GM23338 (cell line): ENCODE measurements at regions not wholly inside any gene's neighbourhood (a gene's known extent, or its start where the extent isn't known, plus 50 kb on each side); places are given as distances from the start of the nearest gene placed in this dataset.

Experiments
- ATAC-seq: fragments of 200-7000 bp; cut with Tn5 transposase; 3 replicates; pipeline ENCODE4 v1.9.1; 2020
- DNase-seq: peaks from one replicate; pipeline ENCODE4 v3.0.0-alpha.2; 2015; ENCODE audit warnings: low spot score
- H2AFZ ChIP-seq: fragments of 200-600 bp; sonication (generic); 2 replicates; pipeline ENCODE4 v1.8.0; 2016; ENCODE audit warnings: antibody characterized with exemption, mild to moderate bottlenecking, moderate library complexity
- H3F3A ChIP-seq: fragments of 200-600 bp; sonication (generic); replicated peaks from 2 replicates; pipeline ENCODE4 v1.8.0; 2017; ENCODE audit warnings: antibody characterized with exemption, mixed run types, low read depth
- H3K27ac ChIP-seq: fragments of 200-600 bp; sonication (generic); 2 replicates; pipeline ENCODE4 v1.6.1; 2016; ENCODE audit warnings: low read depth
- H3K27me3 ChIP-seq: fragments of 200-600 bp; sonication (generic); 2 replicates; pipeline ENCODE4 v1.8.0; 2016; ENCODE audit warnings: mild to moderate bottlenecking, mixed run types, moderate library complexity; ENCODE audit not compliant: insufficient read depth
- H3K36me3 ChIP-seq: fragments of 200-600 bp; sonication (generic); 2 replicates; pipeline ENCODE4 v1.8.0; 2016; ENCODE audit warnings: mild to moderate bottlenecking; ENCODE audit not compliant: insufficient read depth
- H3K4me1 ChIP-seq: fragments of 200-600 bp; sonication (generic); 2 replicates; pipeline ENCODE4 v1.8.0; 2016; ENCODE audit warnings: mild to moderate bottlenecking, moderate library complexity; ENCODE audit not compliant: insufficient read depth
- H3K4me2 ChIP-seq: fragments of 200-600 bp; sonication (generic); 2 replicates; pipeline ENCODE4 v1.7.1; 2017; ENCODE audit warnings: mixed run types
- H3K4me3 ChIP-seq: fragments of 200-600 bp; sonication (generic); 2 replicates; pipeline ENCODE4 v1.6.1; 2016; ENCODE audit warnings: mixed run types
- H3K79me2 ChIP-seq: fragments of 200-600 bp; sonication (generic); replicated peaks from 2 replicates; pipeline ENCODE4 v1.8.0; 2017; ENCODE audit warnings: mild to moderate bottlenecking; ENCODE audit not compliant: insufficient read depth
- H3K9me2 ChIP-seq: fragments of 200-600 bp; sonication (generic); 2 replicates; pipeline ENCODE4 v1.8.0; 2017; ENCODE audit not compliant: insufficient read depth
- H4K20me1 ChIP-seq: fragments of 200-600 bp; sonication (generic); replicated peaks from 2 replicates; pipeline ENCODE4 v1.8.0; 2017; ENCODE audit warnings: mild to moderate bottlenecking; ENCODE audit not compliant: insufficient read depth
- H3K27ac Mint-ChIP-seq: 2 replicates; pipeline ENCODE4 v1.8.0; 2020; ENCODE audit warnings: inconsistent platforms, mild to moderate bottlenecking, moderate library complexity, mixed read lengths
- H3K27me3 Mint-ChIP-seq: 3 replicates; pipeline ENCODE4 v1.8.0; 2022; ENCODE audit warnings: low read depth, mild to moderate bottlenecking, moderate library complexity, mixed read lengths, inconsistent platforms; ENCODE audit not compliant: insufficient read depth, poor library complexity
- H3K36me3 Mint-ChIP-seq: 3 replicates; pipeline ENCODE4 v1.8.0; 2021; ENCODE audit warnings: low read depth, mild to moderate bottlenecking, inconsistent platforms, moderate library complexity, mixed read lengths
- H3K4me1 Mint-ChIP-seq: 3 replicates; pipeline ENCODE4 v1.8.0; 2020; ENCODE audit warnings: mild to moderate bottlenecking, inconsistent platforms, mixed read lengths
- H3K4me3 Mint-ChIP-seq: 3 replicates; pipeline ENCODE4 v1.8.0; 2021; ENCODE audit warnings: moderate library complexity, mild to moderate bottlenecking, inconsistent platforms, mixed read lengths
- H3K9me3 Mint-ChIP-seq: 3 replicates; pipeline ENCODE4 v1.8.0; 2020; ENCODE audit warnings: moderate library complexity, mild to moderate bottlenecking, inconsistent platforms, mixed read lengths
- CREB1 ChIP-seq: fragments of 250-450 bp; sonication (Bioruptor Pico); IDR thresholded peaks from 2 replicates; pipeline ENCODE4 v1.5.0; 2020; ENCODE audit warnings: low read depth, mild to moderate bottlenecking, moderate library complexity
- CTCF ChIP-seq, 2 experiments: fragments of 200-600 bp in 1 of 2; sonication (generic) in 1 of 2; conservative IDR thresholded peaks; 2 replicates each; pipeline versions ENCODE4 v1.5.1 to v1.6.1; 2016 to 2017; ENCODE audit warnings: antibody characterized with exemption in 2 of 2, low read depth in 2 of 2, mild to moderate bottlenecking in 2 of 2, moderate library complexity in 1 of 2
- ETS1 ChIP-seq: IDR thresholded peaks from 2 replicates; pipeline ENCODE4 v1.6.1; 2016; ENCODE audit warnings: antibody characterized with exemption
- EZH2 ChIP-seq: fragments of 200-600 bp; sonication (generic); IDR thresholded peaks from one replicate; pipeline ENCODE4 v1.8.0; 2017; ENCODE audit warnings: antibody characterized with exemption, mild to moderate bottlenecking, low read depth; ENCODE audit not compliant: unreplicated experiment
- EZH2phosphoT487 ChIP-seq: fragments of 200-600 bp; sonication (generic); IDR thresholded peaks from one replicate; pipeline ENCODE4 v1.8.1; 2018; ENCODE audit warnings: antibody characterized with exemption; ENCODE audit not compliant: unreplicated experiment
- JUNB ChIP-seq: IDR thresholded peaks from one replicate; pipeline ENCODE4 v1.6.1; 2016; ENCODE audit warnings: antibody characterized with exemption; ENCODE audit not compliant: unreplicated experiment
- NANOG ChIP-seq: IDR thresholded peaks from 2 replicates; pipeline ENCODE4 v1.6.1; 2016; ENCODE audit warnings: antibody characterized with exemption, borderline replicate concordance
- POLR2AphosphoS5 ChIP-seq: IDR thresholded peaks from 2 replicates; pipeline ENCODE4 v1.6.1; 2016; ENCODE audit warnings: antibody characterized with exemption, low read depth
- REST ChIP-seq: IDR thresholded peaks from one replicate; pipeline ENCODE4 v1.6.1; 2018; ENCODE audit warnings: antibody characterized with exemption; ENCODE audit not compliant: unreplicated experiment
- STAT1 ChIP-seq: IDR thresholded peaks from one replicate; pipeline ENCODE4 v1.6.1; 2016; ENCODE audit warnings: antibody characterized with exemption; ENCODE audit not compliant: unreplicated experiment
- ZNF114 ChIP-seq: fragments of 250-450 bp; sonication (Bioruptor Pico); IDR thresholded peaks from 2 replicates; pipeline ENCODE4 v1.5.0; 2020; ENCODE audit warnings: mild to moderate bottlenecking, moderate library complexity
- ZNF331 ChIP-seq: fragments of 250-450 bp; sonication (Bioruptor Pico); IDR thresholded peaks from 2 replicates; pipeline ENCODE4 v1.5.0; 2020; ENCODE audit warnings: low read depth, mild to moderate bottlenecking, moderate library complexity
- ZNF462 ChIP-seq: fragments of 250-450 bp; sonication (Bioruptor Pico); IDR thresholded peaks from 2 replicates; pipeline ENCODE4 v1.5.0; 2020; ENCODE audit warnings: mild to moderate bottlenecking, moderate library complexity

- H3K27ac Mint-ChIP-seq: no peak overlapping the region
- Histone ChIP-seq H2AFZ (no peak overlapping the region), H3K4me2 (no peak overlapping the region), H3K4me1 (no peaks in the 10 kb centered on the region), H3K79me2 (no peaks in the 10 kb centered on the region), H4K20me1 (no peaks in the 10 kb centered on the region), H3K36me3 (no peaks in the 10 kb centered on the region), H3K27me3 (no peaks in the 10 kb centered on the region), H3K4me3 (no peak overlapping the region), H3K9me2 (no peaks in the 10 kb centered on the region), H3F3A (no peaks in the 10 kb centered on the region), H3K27ac (no peak overlapping the region)
- ATAC-seq (no peak), DNase-seq (no peak)
- H3K4me1 Mint-ChIP-seq: peaks cover 8% of the 10 kb centered on the region; the same call in 2 of the 3 replicates
- H3K9me3 Mint-ChIP-seq: peaks cover 13% of the 10 kb centered on the region
- peaks cover 10% of the 10 kb centered on the region for H3K36me3 Mint-ChIP-seq
- no peaks in the 10 kb centered on the region for H3K27me3 Mint-ChIP-seq
- TF ChIP-seq POLR2AphosphoS5: no peak
- no peak for TF ChIP-seq ZNF462 (CRISPR knock-in tag)
- TF ChIP-seq ETS1: no peak
- no peak for TF ChIP-seq EZH2
- no peak for TF ChIP-seq REST
- no peak for TF ChIP-seq CREB1
- no peak for TF ChIP-seq EZH2phosphoT487
- no peak for TF ChIP-seq JUNB
- no peak for TF ChIP-seq STAT1
- TF ChIP-seq NANOG: no peak
- no peak for TF ChIP-seq ZNF114 (CRISPR knock-in tag)
- no peak for TF ChIP-seq CTCF (conservative IDR thresholded peaks at IDR 0.05; ENCODE audit: low read depth in 2 of 2)
- no peak for TF ChIP-seq ZNF331 (CRISPR knock-in tag)
- H3K4me3 Mint-ChIP-seq: no peak overlapping the region
These were observed 374.7 kb downstream of the ADAMTS20 start for GRCh38 chr12:43177276-43177675.
